Body of pancreas (tissue), 4 donors: ENCODE measurements at regions not wholly inside any gene's neighbourhood (a gene's known extent, or its start where the extent isn't known, plus 50 kb on each side); places are given as distances from the start of the nearest gene placed in this dataset.

Experiments
- POLR2A ChIP-seq, 3 donors: fragments of 450-650 bp; IDR thresholded peaks; one replicate each; pipeline ENCODE4 v1.6.1; 2016; ENCODE audit warnings: antibody characterized with exemption in 3 of 3, mild to moderate bottlenecking in 2 of 3
- TF ChIP-seq, protein P1 (sequence below), 7 experiments: fragments of 450-650 bp in 4 of 7; fragments of 200-600 bp in 3 of 7; sonication (generic) in 3 of 7; IDR thresholded peaks; one replicate each; pipeline ENCODE4 v1.5.1; 2016 to 2019; ENCODE audit warnings: antibody characterized with exemption in 7 of 7

DNA sequence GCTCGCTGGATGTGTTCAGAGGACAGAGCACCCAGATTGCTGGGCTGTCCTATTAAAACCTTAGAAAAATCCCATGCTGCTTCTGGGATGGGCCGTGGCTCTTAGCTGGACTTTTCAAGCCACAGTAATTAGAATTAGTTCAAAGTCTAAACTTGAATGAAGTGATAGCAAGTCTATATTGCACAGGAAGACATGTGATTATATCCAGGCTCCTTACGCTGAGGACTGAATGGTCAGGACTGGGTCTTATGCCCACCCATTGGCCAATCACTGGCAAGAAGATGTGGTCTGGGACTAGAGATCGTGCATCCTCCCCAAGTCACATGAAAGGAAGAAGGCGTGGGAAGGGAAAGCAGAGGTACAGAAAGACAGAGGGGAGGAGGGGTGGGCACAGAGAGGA, 227.6 kb downstream of the FAM43A start:
- TF ChIP-seq, protein P1, sequence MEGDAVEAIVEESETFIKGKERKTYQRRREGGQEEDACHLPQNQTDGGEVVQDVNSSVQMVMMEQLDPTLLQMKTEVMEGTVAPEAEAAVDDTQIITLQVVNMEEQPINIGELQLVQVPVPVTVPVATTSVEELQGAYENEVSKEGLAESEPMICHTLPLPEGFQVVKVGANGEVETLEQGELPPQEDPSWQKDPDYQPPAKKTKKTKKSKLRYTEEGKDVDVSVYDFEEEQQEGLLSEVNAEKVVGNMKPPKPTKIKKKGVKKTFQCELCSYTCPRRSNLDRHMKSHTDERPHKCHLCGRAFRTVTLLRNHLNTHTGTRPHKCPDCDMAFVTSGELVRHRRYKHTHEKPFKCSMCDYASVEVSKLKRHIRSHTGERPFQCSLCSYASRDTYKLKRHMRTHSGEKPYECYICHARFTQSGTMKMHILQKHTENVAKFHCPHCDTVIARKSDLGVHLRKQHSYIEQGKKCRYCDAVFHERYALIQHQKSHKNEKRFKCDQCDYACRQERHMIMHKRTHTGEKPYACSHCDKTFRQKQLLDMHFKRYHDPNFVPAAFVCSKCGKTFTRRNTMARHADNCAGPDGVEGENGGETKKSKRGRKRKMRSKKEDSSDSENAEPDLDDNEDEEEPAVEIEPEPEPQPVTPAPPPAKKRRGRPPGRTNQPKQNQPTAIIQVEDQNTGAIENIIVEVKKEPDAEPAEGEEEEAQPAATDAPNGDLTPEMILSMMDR (IDR thresholded peaks at IDR 0.05) = no peak
- TF ChIP-seq POLR2A (IDR thresholded peaks at IDR 0.05) = no peak
